ENCODE measurements at regions not wholly inside any gene's neighbourhood (a gene's known extent, or its start where the extent isn't known, plus 50 kb on each side); places are given as distances from the start of the nearest gene placed in this dataset.
A peak's percentile ranks its signal among the peaks of the same experiment; 100 is the strongest.

DNA sequence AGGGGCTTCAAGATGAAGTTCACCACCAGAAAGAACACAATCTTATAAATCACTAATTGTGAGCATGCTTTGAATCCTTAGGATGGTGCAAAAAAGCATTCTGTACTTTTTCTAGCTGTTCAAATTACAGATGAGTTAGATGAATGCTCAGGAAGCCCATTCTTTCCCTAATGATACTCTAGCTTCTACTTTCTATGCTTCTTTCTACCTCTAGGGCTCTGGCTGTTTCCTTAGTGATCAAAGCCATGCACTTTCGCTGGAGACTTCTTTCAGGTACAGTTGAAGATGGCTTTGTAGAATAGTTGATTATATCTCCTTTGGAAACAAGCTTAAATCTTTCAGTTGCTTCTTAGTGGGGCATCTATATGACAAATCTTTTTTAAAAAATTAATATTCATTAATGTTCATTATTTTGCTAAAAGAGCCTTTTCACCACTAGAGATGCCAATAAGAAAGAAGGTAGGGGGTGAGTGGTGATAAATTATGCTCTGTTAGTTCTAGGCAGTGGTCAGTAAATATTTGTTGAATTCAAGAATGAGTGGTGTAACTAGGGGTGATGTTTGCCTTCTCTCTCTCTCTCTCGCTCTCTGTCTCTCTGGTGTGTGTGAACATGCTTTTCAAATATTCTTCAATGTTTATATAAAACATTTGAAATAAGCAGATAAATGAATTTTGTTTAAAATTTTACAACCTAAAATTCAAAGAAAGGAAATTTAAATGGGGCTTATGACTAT, 169.4 kb downstream of the GLUD2 start:
- Histone ChIP-seq H3K4me3 (no peak overlapping the region), H3K36me3 (replicated peaks) (no peaks in the 10 kb centered on the region), H3K4me1 (no peaks in the 10 kb centered on the region), H3K27me3 (ENCODE audit: low read depth) (no peaks in the 10 kb centered on the region), H3K9me3 (no peaks in the 10 kb centered on the region)
- no peak for DNase-seq (ENCODE audit: low spot score in 2 of 2)
- in situ Hi-C loops (cut with MboI; ENCODE audit: low sequenced_read_pairs) = no loop called here

DNA sequence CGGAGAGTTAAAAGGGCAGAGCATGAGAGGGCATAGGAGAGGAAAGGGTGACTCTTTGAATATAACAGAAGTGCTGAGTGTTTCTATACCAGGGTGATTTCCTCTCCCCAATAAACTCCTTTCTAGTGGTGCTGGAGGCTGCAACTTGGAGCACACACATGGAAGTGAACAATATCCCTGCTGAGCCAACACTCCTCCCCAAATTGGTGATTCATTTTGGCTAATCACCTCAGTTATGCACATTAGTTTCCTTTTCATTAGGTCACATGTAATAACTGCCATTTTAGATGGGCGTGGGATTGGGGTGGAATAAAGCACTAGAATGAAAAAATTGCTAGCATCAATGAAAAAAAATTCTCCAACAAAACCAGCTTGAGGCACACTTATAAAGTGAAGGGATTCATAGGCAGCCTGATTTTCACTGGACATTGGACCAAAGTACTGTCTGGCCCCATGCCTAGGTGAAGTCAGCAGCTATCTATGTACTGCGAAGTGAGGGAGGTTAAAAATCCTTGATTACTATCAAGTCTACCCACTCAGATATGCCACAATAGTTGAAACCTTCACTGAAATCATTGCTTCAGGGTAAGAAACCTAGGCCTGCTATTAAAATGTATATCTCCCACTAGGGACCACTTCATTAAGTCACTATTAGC, 174.0 kb downstream of the GLUD2 start:
- no peak overlapping the region for H3K4me3 ChIP-seq
- no peaks in the 10 kb centered on the region for H3K27me3 ChIP-seq (ENCODE audit: low read depth)
- in situ Hi-C loops (cut with MboI; ENCODE audit: low sequenced_read_pairs) = no loop called here
- no peaks in the 10 kb centered on the region for H3K36me3 ChIP-seq (replicated peaks)
- H3K9me3 ChIP-seq = no peaks in the 10 kb centered on the region; the same call in 1 of the 2 replicates
- DNase-seq (ENCODE audit: low spot score in 2 of 2) = no peak
- no peaks in the 10 kb centered on the region for H3K4me1 ChIP-seq

DNA sequence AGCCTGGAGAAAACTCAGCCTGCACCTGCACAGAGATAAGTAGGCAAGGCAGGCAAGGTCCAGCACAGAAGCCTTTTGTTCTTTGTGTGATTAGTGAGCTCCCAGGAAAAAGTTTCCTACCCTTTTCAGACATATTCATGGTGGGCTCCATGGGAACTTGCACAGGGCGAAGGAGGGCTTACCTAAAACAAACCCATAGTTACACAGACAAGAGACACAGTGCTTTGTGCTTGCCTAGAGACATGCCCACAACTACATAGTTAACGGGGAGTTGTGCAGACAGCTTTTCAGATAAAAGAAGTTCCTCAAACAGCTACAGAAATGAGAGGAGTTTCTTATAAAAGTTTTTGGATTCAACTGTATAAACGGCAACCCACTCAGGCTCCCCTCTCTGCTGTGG, 180.5 kb downstream of the GLUD2 start:
- Histone ChIP-seq H3K27me3 (ENCODE audit: low read depth) (no peaks in the 10 kb centered on the region), H3K36me3 (replicated peaks) (no peaks in the 10 kb centered on the region), H3K9me3 (no peaks in the 10 kb centered on the region; the same call in 1 of the 2 replicates), H3K4me3 (no peak overlapping the region), H3K4me1 (no peaks in the 10 kb centered on the region)
- DNase-seq (ENCODE audit: low spot score in 2 of 2) = no peak
- in situ Hi-C loops (cut with MboI; ENCODE audit: low sequenced_read_pairs) = no loop called here

- no peaks in the 10 kb centered on the region for H3K27me3 ChIP-seq (ENCODE audit: low read depth)
- H3K4me3 ChIP-seq = no peak overlapping the region
- H3K9me3 ChIP-seq = no peaks in the 10 kb centered on the region
- H3K36me3 ChIP-seq (replicated peaks) = no peaks in the 10 kb centered on the region
- in situ Hi-C loops (cut with MboI; ENCODE audit: low sequenced_read_pairs) = no loop called here
- no peaks in the 10 kb centered on the region for H3K4me1 ChIP-seq
- no peak for DNase-seq (ENCODE audit: low spot score in 2 of 2)
Observed at GRCh38 chrX:121231566-121232358, 184.4 kb downstream of the GLUD2 start.

DNA sequence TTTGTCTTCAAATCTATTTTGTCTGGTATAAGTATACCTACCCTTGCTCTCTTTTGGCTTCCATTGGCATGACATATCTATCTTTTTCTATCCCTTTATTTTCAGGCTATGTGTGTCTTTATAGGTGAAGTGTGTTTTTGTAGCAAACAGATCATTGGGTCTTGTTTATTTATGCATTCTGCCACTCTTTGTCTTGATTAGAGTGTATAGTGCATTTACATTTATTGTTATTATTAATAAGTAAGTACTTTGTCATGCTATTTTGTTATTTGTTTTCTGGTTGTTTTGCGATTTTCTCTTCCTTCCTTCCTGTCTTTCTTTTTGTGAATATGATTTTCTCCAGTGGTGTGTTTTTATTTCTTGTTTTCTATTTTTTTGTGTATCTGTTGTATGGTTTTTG, 188.6 kb downstream of the GLUD2 start:
- no peak for DNase-seq (ENCODE audit: low spot score in 2 of 2)
- Histone ChIP-seq H3K4me1 (no peaks in the 10 kb centered on the region), H3K27me3 (ENCODE audit: low read depth) (no peaks in the 10 kb centered on the region), H3K36me3 (replicated peaks) (no peaks in the 10 kb centered on the region), H3K4me3 (no peak overlapping the region), H3K9me3 (no peaks in the 10 kb centered on the region)
- in situ Hi-C loops (cut with MboI; ENCODE audit: low sequenced_read_pairs) = no loop called here

- Histone ChIP-seq H3K4me1 (peaks cover 3% of the 10 kb centered on the region), H3K9me3 (no peaks in the 10 kb centered on the region), H3K4me3 (no peak overlapping the region), H3K36me3 (replicated peaks) (no peaks in the 10 kb centered on the region), H3K27me3 (ENCODE audit: low read depth) (no peaks in the 10 kb centered on the region)
- no peak for DNase-seq (ENCODE audit: low spot score in 2 of 2)
- in situ Hi-C loops (cut with MboI; ENCODE audit: low sequenced_read_pairs) = no loop called here
Observed at GRCh38 chrX:121238093-121238492, 190.7 kb downstream of the GLUD2 start.

- H3K9me3 ChIP-seq = no peaks in the 10 kb centered on the region
- H3K36me3 ChIP-seq (replicated peaks) = no peaks in the 10 kb centered on the region
- no peak for DNase-seq (ENCODE audit: low spot score in 2 of 2)
- in situ Hi-C loops (cut with MboI; ENCODE audit: low sequenced_read_pairs) = no loop called here
- H3K27me3 ChIP-seq (ENCODE audit: low read depth) = no peaks in the 10 kb centered on the region
- H3K4me3 ChIP-seq = no peak overlapping the region
- peaks cover 7% of the 10 kb centered on the region for H3K4me1 ChIP-seq
Observed at GRCh38 chrX:121244511-121244910, 197.1 kb downstream of the GLUD2 start.

GRCh38 chrX:121245763-121246162, 198.4 kb downstream of the GLUD2 start:
- no peak overlapping the region for H3K4me3 ChIP-seq
- no peaks in the 10 kb centered on the region for H3K27me3 ChIP-seq (ENCODE audit: low read depth)
- H3K9me3 ChIP-seq = no peaks in the 10 kb centered on the region
- in situ Hi-C loops (cut with MboI; ENCODE audit: low sequenced_read_pairs) = no loop called here
- H3K4me1 ChIP-seq = peaks cover 7% of the 10 kb centered on the region
- no peak for DNase-seq (ENCODE audit: low spot score in 2 of 2)
- no peaks in the 10 kb centered on the region for H3K36me3 ChIP-seq (replicated peaks)

GRCh38 chrX:121254336-121254735, 206.9 kb downstream of the GLUD2 start:
- Histone ChIP-seq H3K27me3 (ENCODE audit: low read depth) (no peaks in the 10 kb centered on the region), H3K9me3 (0 out of 2 replicates have a peak, but pooled peaks cover 2% of the 10 kb centered on the region), H3K4me3 (no peak overlapping the region), H3K36me3 (replicated peaks) (no peaks in the 10 kb centered on the region), H3K4me1 (no peaks in the 10 kb centered on the region)
- in situ Hi-C loops (cut with MboI; ENCODE audit: low sequenced_read_pairs) = no loop called here
- peak; percentile 33 to 39 for DNase-seq (ENCODE audit: low spot score in 2 of 2)

DNA sequence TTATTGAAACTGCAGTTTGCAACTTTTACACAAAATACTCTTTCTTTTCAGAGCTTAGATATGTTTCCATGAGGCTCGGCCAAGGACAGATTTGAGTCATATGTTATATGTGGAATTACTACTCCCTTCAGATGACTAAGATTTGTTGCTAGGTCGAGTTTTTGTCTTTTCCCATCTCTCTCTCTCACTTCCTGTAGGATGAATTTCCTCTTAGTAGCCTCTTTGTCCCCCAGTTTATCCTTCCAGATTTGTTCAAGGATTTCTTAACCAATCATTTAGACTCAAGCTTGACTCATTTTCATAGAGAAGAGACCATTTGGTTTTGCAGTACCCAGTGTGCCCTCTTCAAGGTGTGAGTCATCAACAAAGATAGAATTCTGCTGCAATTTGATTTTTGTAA, 209.2 kb downstream of the GLUD2 start:
- Histone ChIP-seq H3K27me3 (ENCODE audit: low read depth) (no peaks in the 10 kb centered on the region), H3K4me1 (peaks cover 10% of the 10 kb centered on the region), H3K36me3 (replicated peaks) (no peaks in the 10 kb centered on the region), H3K9me3 (0 out of 2 replicates have a peak, but pooled peaks cover 2% of the 10 kb centered on the region), H3K4me3 (no peak overlapping the region)
- DNase-seq (ENCODE audit: low spot score in 2 of 2) = no peak
- in situ Hi-C loops (cut with MboI; ENCODE audit: low sequenced_read_pairs) = no loop called here

DNA sequence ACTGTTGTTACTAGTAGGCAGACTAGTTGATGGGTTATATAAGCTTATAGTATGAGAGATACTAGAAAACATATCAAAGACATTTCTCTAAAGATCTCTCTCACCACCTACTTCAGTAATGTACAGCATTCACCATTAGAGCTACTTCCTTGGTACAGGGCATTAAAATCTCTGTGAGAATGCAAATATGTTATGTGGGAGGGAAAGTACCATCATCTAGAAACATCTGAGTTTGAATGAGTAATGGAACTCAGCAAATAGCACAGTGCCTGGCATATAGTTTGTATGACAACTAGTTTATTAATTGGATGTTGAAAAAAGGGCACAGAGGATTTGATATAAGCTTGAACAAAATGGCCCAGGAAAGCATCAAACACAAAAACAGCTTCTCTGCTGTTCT, 211.1 kb downstream of the GLUD2 start:
- H3K4me1 ChIP-seq = peaks cover 11% of the 10 kb centered on the region
- H3K27me3 ChIP-seq (ENCODE audit: low read depth) = no peaks in the 10 kb centered on the region
- H3K4me3 ChIP-seq = no peak overlapping the region
- H3K36me3 ChIP-seq (replicated peaks) = no peaks in the 10 kb centered on the region
- no peak for DNase-seq (ENCODE audit: low spot score in 2 of 2)
- no peaks in the 10 kb centered on the region for H3K9me3 ChIP-seq
- in situ Hi-C loops (cut with MboI; ENCODE audit: low sequenced_read_pairs) = no loop called here

GRCh38 chrX:121259170-121259569, 211.8 kb downstream of the GLUD2 start:
- Histone ChIP-seq H3K9me3 (no peaks in the 10 kb centered on the region), H3K27me3 (ENCODE audit: low read depth) (no peaks in the 10 kb centered on the region), H3K4me1 (peaks cover 11% of the 10 kb centered on the region), H3K4me3 (no peak overlapping the region), H3K36me3 (replicated peaks) (no peaks in the 10 kb centered on the region)
- DNase-seq (ENCODE audit: low spot score in 2 of 2) = no peak
- in situ Hi-C loops (cut with MboI; ENCODE audit: low sequenced_read_pairs) = no loop called here

GRCh38 chrX:121260596-121261240, 213.3 kb downstream of the GLUD2 start:
- peak; percentile 42 to 67 for DNase-seq (ENCODE audit: low spot score in 2 of 2)
- no peak overlapping the region for H3K4me3 ChIP-seq
- H3K4me1 ChIP-seq = peaks cover 11% of the 10 kb centered on the region
- no peaks in the 10 kb centered on the region for H3K36me3 ChIP-seq (replicated peaks)
- in situ Hi-C loops (cut with MboI; ENCODE audit: low sequenced_read_pairs) = no loop called here
- H3K27me3 ChIP-seq (ENCODE audit: low read depth) = no peaks in the 10 kb centered on the region
- no peaks in the 10 kb centered on the region for H3K9me3 ChIP-seq

Data from HAP-1 (cell line).